Ammon's horn (tissue), 1 donor: ENCODE measurements at regions not wholly inside any gene's neighbourhood (a gene's known extent, or its start where the extent isn't known, plus 50 kb on each side); places are given as distances from the start of the nearest gene placed in this dataset.

ENCODE experiments used
- DNase-seq: peaks from one replicate; pipeline ENCODE4 v3.0.0-alpha.2; 2016; ENCODE audit warnings: low spot score

- DNase-seq: no peak
Observed at GRCh38 chr14:73800970-73801515, 50.6 kb upstream of the PTGR2 start.

- no peak for DNase-seq
Observed at GRCh38 chr14:73797543-73798265, 53.9 kb upstream of the PTGR2 start.

GRCh38 chr14:73796893-73797542 lies 54.6 kb upstream of the PTGR2 start:
- no peak for DNase-seq

- DNase-seq: no peak
Observed at GRCh38 chr14:73796415-73796814, 55.2 kb upstream of the PTGR2 start.

GRCh38 chr14:73795974-73796373 lies 55.7 kb upstream of the PTGR2 start:
- no peak for DNase-seq

GRCh38 chr14:73795466-73795865 lies 56.2 kb upstream of the PTGR2 start:
- no peak for DNase-seq

GRCh38 chr14:73794146-73794545 lies 57.5 kb upstream of the PTGR2 start:
- DNase-seq: no peak

GRCh38 chr14:73792481-73792880 lies 59.1 kb upstream of the PTGR2 start:
- no peak for DNase-seq

- DNase-seq: peak; percentile 93
Observed at GRCh38 chr14:73789989-73790581, 61.5 kb upstream of the PTGR2 start.

GRCh38 chr14:73788701-73789551 lies 62.7 kb upstream of the PTGR2 start:
- DNase-seq: no peak

GRCh38 chr14:73788317-73788598 lies 63.4 kb upstream of the PTGR2 start:
- DNase-seq: no peak

- DNase-seq: no peak
Observed at GRCh38 chr14:73787486-73788316, 63.9 kb upstream of the PTGR2 start.

GRCh38 chr14:73786636-73787485 lies 64.8 kb upstream of the PTGR2 start:
- DNase-seq: peak; percentile 72

- peak; percentile 87 for DNase-seq
Observed at GRCh38 chr14:73785834-73786635, 65.6 kb upstream of the PTGR2 start.

GRCh38 chr14:73785336-73785833 lies 66.2 kb upstream of the PTGR2 start:
- DNase-seq: peak; percentile 37

GRCh38 chr14:73784988-73785313 lies 66.7 kb upstream of the PTGR2 start:
- no peak for DNase-seq

- no peak for DNase-seq
Observed at GRCh38 chr14:73784181-73784987, 67.2 kb upstream of the PTGR2 start.

- no peak for DNase-seq
Observed at GRCh38 chr14:73783107-73783727, 68.4 kb upstream of the PTGR2 start.
